ENCODE measurements at regions not wholly inside any gene's neighbourhood (a gene's known extent, or its start where the extent isn't known, plus 50 kb on each side); places are given as distances from the start of the nearest gene placed in this dataset.
"Not testable (repeated sequence)": the region's sequence is repeated elsewhere in the genome, so short reads cannot be mapped to it uniquely, and the experiment has no call there.

- no peak for DNase-seq
Observed at GRCh38 chr3:18185624-18186023, 239.5 kb downstream of the SATB1 start.

- DNase-seq, result not testable (repeated sequence)
Observed at GRCh38 chr3:18182923-18183322, 242.2 kb downstream of the SATB1 start.

DNA sequence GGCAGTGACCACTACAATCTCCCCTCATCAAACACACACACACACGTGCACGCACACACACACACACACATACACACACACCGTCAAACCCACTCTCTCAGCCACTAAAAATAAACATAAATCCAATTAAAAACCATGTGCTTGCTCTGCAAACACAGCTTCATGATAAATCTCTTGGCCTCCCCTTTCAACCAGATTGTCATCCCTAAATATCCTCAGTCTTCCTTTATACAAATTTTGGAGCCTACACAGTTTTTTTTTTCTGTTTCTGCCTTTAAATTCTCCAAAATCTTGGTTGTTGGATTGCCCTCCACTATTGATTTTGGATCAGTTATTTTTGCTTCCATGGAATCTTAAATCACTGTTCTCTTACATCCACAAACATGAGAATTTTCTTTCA lies 245.6 kb downstream of the SATB1 start:
- no peak for DNase-seq

DNA sequence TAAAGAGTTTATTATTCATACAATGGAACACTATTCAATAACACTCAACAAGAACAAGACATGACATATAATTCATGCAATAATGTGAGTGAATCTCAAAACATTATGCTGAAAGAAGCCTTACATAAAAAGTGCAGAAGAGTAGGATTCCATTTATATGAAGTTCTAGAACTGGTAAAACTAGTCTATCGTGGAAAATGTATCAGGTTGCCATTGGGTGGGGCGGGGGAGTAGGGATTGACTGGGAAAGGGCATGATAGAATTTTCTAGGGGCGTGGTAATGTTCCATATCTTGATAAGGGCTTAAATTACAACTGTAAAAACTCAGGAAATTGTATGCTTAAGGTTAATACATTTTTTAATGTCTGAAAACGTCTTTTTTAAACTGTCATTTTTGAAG lies 247.9 kb downstream of the SATB1 start:
- no peak for DNase-seq

- DNase-seq, result not testable (repeated sequence)
Observed at GRCh38 chr3:18173891-18174290, 251.2 kb downstream of the SATB1 start.

GRCh38 chr3:18159681-18160080 lies 265.5 kb downstream of the SATB1 start:
- no peak for DNase-seq

- no peak for DNase-seq
Observed at GRCh38 chr3:18153571-18154173, 271.5 kb downstream of the SATB1 start.

DNA sequence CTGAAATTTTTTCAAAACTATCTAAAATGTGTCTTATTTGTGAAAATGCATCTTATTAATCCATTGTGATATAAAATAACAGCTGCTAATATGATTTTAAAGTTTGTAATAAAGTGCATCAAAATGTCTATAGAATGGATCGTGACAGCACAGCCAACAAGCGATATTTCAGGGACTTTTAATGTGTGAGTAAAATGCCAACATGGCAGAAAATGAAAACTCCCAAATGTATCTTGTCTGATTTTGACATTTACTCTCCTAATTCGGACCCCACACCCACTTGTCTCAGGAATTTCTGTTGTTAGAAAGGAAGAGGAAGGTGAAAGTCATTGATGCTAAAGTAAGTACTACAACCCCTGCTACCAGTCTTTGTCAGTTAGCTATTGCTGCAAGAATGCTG lies 273.9 kb downstream of the SATB1 start:
- DNase-seq, result no peak

DNA sequence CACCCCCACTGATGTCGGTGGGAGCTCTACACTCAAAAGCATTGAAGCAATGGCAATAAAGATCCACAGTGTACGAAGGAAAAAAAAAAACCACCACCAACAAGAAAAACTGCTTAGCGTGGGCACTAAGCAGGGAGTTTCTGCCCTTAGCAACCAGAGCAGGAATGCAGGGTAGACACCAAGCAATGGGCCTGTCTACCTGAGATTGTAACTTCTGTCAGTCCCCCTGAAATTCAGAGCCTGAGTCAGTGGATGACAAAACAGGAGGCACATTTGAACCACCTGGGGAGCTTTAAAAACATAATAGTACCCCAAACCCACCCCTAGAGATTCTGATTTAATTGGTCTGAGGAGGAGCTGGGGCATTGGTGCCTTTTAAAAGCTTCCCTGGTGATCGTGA lies 275.2 kb downstream of the SATB1 start:
- no peak for DNase-seq

DNA sequence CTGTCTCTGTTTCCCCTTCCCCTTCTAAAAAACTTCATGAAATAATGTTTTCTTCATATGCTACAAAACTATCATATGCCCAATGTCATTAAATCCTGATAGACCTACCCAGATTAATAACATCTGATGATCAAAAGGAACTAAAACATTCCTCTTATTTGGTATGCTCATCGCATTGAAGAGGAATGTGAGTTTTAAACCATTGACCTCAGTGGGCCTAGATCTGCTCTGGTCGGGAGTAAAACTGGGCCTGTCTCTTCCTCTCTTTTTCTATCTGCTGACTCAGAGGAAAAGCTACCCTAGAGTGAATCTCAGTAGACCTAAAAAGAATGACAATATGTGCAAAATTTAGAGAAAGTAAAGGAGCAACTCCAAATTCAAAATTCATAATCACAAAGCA lies 275.8 kb downstream of the SATB1 start:
- DNase-seq, result no peak

GRCh38 chr3:18144571-18144970 lies 280.6 kb downstream of the SATB1 start:
- no peak for DNase-seq

DNA sequence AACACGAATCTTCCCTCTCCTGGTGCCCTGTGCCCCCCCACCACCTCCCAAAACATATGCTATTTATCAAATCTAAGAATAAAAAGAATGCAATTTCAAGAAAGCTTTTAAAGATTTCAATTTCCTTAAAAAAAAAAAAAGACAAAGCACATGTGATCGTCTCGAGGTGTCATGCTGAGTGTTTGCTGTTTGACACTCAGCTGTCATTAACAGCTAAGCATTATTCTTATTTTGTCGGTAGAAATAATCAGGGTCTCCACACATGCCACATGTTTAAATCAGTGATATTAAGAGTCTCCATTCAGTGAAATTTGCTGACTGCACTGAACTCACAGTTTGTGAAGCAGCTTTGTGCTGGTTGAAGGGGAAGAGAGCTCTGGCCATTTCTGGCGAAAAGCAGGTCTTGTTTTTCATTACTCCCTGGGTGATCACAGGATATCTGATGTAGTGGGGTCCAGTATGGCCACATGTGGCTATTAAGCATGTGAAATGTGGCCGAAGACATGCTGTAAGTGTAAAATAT lies 281.8 kb downstream of the SATB1 start:
- DNase-seq, result no peak

- DNase-seq, result no peak
Observed at GRCh38 chr3:18137958-18138357, 287.2 kb downstream of the SATB1 start.

DNA sequence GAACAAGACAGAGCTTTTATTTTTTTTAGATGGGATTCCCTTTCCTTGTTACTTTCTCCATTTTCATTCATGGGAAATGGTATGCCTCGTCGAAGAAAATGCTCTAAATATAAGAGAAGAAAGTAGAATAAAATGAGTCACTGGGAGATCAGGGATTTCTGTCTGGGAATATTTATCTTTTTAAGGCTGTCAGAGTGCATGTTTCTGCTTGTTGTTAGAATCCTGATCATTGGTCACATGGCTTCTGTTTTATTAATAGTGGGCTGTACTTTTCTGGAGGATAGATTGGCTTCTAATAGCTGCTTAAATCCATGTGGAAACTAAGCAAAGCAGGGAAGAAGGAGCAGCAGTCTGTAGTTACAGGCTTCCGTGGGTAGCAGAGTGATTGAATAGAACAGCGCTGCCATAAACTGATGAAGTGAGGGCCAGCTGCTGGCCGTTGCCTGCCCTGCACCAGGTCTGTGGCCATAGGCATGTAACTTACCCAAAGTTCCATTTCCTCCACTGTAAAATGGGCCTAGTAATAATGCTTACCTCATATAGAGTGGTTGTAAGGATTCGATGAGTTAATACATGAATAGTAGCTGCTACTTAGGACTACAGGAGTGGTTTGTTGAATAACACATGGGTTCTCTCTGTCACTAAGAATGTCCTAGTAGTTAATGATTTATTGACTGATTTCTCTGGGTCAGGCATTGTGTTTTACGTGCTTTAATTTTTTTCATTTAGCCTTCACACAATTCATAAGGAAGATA lies 289.9 kb downstream of the SATB1 start:
- DNase-seq, result no peak

DNA sequence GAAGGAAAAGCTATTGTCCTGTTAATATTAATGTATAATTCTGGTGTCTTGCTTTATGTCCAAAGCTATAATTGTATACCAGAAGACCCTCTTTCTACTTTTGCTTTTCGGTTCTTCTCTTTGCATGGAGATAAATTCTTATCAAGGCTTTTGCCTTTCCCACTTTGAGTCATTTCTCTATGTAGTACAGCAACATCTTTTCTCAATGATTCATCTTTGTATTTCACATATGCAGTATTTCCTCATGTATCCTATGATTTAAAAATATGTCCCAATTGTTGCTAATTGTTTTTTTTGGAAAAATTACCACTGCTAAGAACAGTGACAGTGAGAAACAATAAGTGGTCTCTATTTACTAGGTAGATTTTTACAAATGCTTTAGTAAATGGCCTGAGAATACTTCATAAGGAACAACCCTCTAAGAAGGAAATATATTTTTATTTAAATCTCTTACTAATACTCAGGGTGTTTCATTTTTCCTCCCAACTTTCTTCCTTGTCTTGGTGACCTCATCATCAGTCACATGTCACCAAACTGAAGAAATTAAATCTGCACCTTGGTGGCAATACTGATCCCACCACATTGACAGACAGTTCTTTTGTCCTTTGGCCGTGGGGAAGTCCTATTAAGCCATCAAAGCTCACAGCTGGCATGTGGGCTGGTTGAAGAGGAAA lies 290.6 kb downstream of the SATB1 start:
- no peak for DNase-seq

- DNase-seq, result no peak
Observed at GRCh38 chr3:18132991-18133390, 292.1 kb downstream of the SATB1 start.

- DNase-seq, result no peak
Observed at GRCh38 chr3:18127859-18128681, 297.1 kb downstream of the SATB1 start.

GRCh38 chr3:18127174-18127858 lies 297.8 kb downstream of the SATB1 start:
- DNase-seq, result no peak

GRCh38 chr3:18126772-18127171 lies 298.4 kb downstream of the SATB1 start:
- no peak for DNase-seq

GRCh38 chr3:18124501-18124900 lies 300.6 kb downstream of the SATB1 start:
- no peak for DNase-seq

GRCh38 chr3:18122264-18122663 lies 302.9 kb downstream of the SATB1 start:
- DNase-seq, result no peak

GRCh38 chr3:18121020-18121419 lies 304.1 kb downstream of the SATB1 start:
- DNase-seq, result no peak
